GM19397 (cell line): ENCODE measurements at regions not wholly inside any gene's neighbourhood (a gene's known extent, or its start where the extent isn't known, plus 50 kb on each side); places are given as distances from the start of the nearest gene placed in this dataset.

Experiments used
- ATAC-seq: cut with Tn5 transposase; IDR thresholded peaks from one replicate; pipeline ENCODE4 v1.9.1; 2021; ENCODE audit warnings: mild to moderate bottlenecking, moderate library complexity; ENCODE audit not compliant: unreplicated experiment

- no peak for ATAC-seq
Observed at GRCh38 chr1:39107341-39108290, 81.5 kb downstream of the NDUFS5 start.

- ATAC-seq = no peak
Observed at GRCh38 chr1:39109644-39110043, 83.5 kb downstream of the NDUFS5 start.

- ATAC-seq = no peak
Observed at GRCh38 chr1:39110325-39110851, 84.2 kb downstream of the NDUFS5 start.

- ATAC-seq = no peak
Observed at GRCh38 chr1:39110882-39111281, 84.7 kb downstream of the NDUFS5 start.

- ATAC-seq = no peak
Observed at GRCh38 chr1:39113109-39113743, 87.1 kb downstream of the NDUFS5 start.

- no peak for ATAC-seq
Observed at GRCh38 chr1:39115271-39116110, 89.0 kb upstream of the MACF1 start.

GRCh38 chr1:39116116-39116607 lies 88.3 kb upstream of the MACF1 start:
- ATAC-seq = no peak

GRCh38 chr1:39116860-39117728 lies 87.4 kb upstream of the MACF1 start:
- ATAC-seq = no peak

GRCh38 chr1:39117899-39118450 lies 86.5 kb upstream of the MACF1 start:
- no peak for ATAC-seq

- ATAC-seq = no peak
Observed at GRCh38 chr1:39122056-39122455, 82.4 kb upstream of the MACF1 start.

GRCh38 chr1:39124282-39124681 lies 80.2 kb upstream of the MACF1 start:
- ATAC-seq = no peak

GRCh38 chr1:39127513-39127912 lies 77.0 kb upstream of the MACF1 start:
- ATAC-seq = no peak

GRCh38 chr1:39128126-39128525 lies 76.4 kb upstream of the MACF1 start:
- ATAC-seq = no peak

GRCh38 chr1:39128959-39129358 lies 75.5 kb upstream of the MACF1 start:
- ATAC-seq = no peak

- ATAC-seq = no peak
Observed at GRCh38 chr1:39129514-39129913, 75.0 kb upstream of the MACF1 start.

- no peak for ATAC-seq
Observed at GRCh38 chr1:39130325-39130724, 74.2 kb upstream of the MACF1 start.

- ATAC-seq = no peak
Observed at GRCh38 chr1:39131940-39132339, 72.6 kb upstream of the MACF1 start.

GRCh38 chr1:39132505-39133339 lies 71.8 kb upstream of the MACF1 start:
- ATAC-seq = no peak

- no peak for ATAC-seq
Observed at GRCh38 chr1:39133340-39133684, 71.2 kb upstream of the MACF1 start.
